Sigmoid colon (tissue), 4 donors: ENCODE measurements at regions not wholly inside any gene's neighbourhood (a gene's known extent, or its start where the extent isn't known, plus 50 kb on each side); places are given as distances from the start of the nearest gene placed in this dataset.

ENCODE experiments used
- CTCF ChIP-seq, 4 experiments: fragments of 450-650 bp in 3 of 4; fragments of 200-600 bp in 1 of 4; IDR thresholded peaks; one replicate each; pipeline ENCODE4 v1.5.1; 2016 to 2019; ENCODE audit warnings: antibody characterized with exemption in 4 of 4, mild to moderate bottlenecking in 3 of 4, moderate library complexity in 2 of 4
- EP300 ChIP-seq, 4 donors: sonication (generic); formaldehyde crosslinking; IDR thresholded peaks; one replicate each; pipeline ENCODE4 v1.6.1; 2017; ENCODE audit warnings: antibody characterized with exemption in 4 of 4
- POLR2A ChIP-seq, 2 donors: fragments of 450-650 bp; IDR thresholded peaks; one replicate each; pipeline ENCODE4 v1.6.1; 2016; ENCODE audit warnings: antibody characterized with exemption in 2 of 2, mild to moderate bottlenecking in 2 of 2, moderate library complexity in 2 of 2
- POLR2AphosphoS5 ChIP-seq, 4 donors: sonication (generic); formaldehyde crosslinking; IDR thresholded peaks; one replicate each; pipeline ENCODE4 v1.6.1; 2017; ENCODE audit warnings: antibody characterized with exemption in 4 of 4

- TF ChIP-seq CTCF (IDR thresholded peaks at IDR 0.05) = no peak
- no peak for TF ChIP-seq POLR2A (IDR thresholded peaks at IDR 0.05)
- no peak for TF ChIP-seq EP300 (IDR thresholded peaks at IDR 0.05)
- no peak for TF ChIP-seq POLR2AphosphoS5 (IDR thresholded peaks at IDR 0.05)
Measured at GRCh38 chr4:81930506-81931238, 443.1 kb downstream of the HNRNPD start.
